Lung (tissue), 11 donors: ENCODE measurements at regions not wholly inside any gene's neighbourhood (a gene's known extent, or its start where the extent isn't known, plus 50 kb on each side); places are given as distances from the start of the nearest gene placed in this dataset.

Experiments
- ATAC-seq: fragments of 200-7000 bp; cut with Tn5 transposase; one replicate; pipeline ENCODE4 v1.9.1; 2020; ENCODE audit warnings: moderate number of reproducible peaks; ENCODE audit not compliant: insufficient read depth, low FRiP score
- DNase-seq, 3 donors: peaks; one replicate each; pipeline ENCODE4 v3.0.0-alpha.2; 2013 to 2017
- H3K27ac ChIP-seq, 2 donors: one replicate each; pipeline ENCODE4 v1.5.1; 2013; ENCODE audit warnings: mild to moderate bottlenecking in 2 of 2, moderate library complexity in 2 of 2, control low read depth in 1 of 2, inconsistent platforms in 1 of 2, low read depth in 1 of 2, low read length in 1 of 2
- H3K27me3 ChIP-seq, 3 donors: one replicate each; pipeline ENCODE4 v1.5.1; 2013; ENCODE audit warnings: low read length in 2 of 3; ENCODE audit not compliant: control insufficient read depth in 3 of 3, insufficient read depth in 3 of 3
- H3K36me3 ChIP-seq, 4 donors: one replicate each; pipeline ENCODE4 v1.5.1; 2013; ENCODE audit warnings: low read length in 4 of 4, mild to moderate bottlenecking in 1 of 4, moderate library complexity in 1 of 4; ENCODE audit not compliant: control insufficient read depth in 4 of 4, insufficient read depth in 4 of 4
- H3K4me1 ChIP-seq, 5 donors: one replicate each; pipeline ENCODE4 v1.5.1; 2013; ENCODE audit warnings: low read length in 5 of 5, mild to moderate bottlenecking in 2 of 5, moderate library complexity in 1 of 5; ENCODE audit not compliant: control insufficient read depth in 5 of 5, insufficient read depth in 5 of 5
- H3K4me3 ChIP-seq: one replicate; pipeline ENCODE4 v1.5.1; 2013; ENCODE audit warnings: mild to moderate bottlenecking, control low read depth, moderate library complexity
- H3K9ac ChIP-seq, 2 donors: one replicate each; pipeline ENCODE4 v1.5.1; 2013; ENCODE audit warnings: low read length in 2 of 2, control low read depth in 1 of 2; ENCODE audit not compliant: insufficient read depth in 1 of 2
- H3K9me3 ChIP-seq, 4 donors: one replicate each; pipeline ENCODE4 v1.5.1; 2013; ENCODE audit warnings: low read length in 3 of 4, mild to moderate bottlenecking in 1 of 4, moderate library complexity in 1 of 4; ENCODE audit not compliant: control insufficient read depth in 4 of 4, insufficient read depth in 3 of 4
- CTCF ChIP-seq: IDR thresholded peaks from 2 replicates; pipeline ENCODE4 v1.5.1; 2012; ENCODE audit warnings: mild to moderate bottlenecking; ENCODE audit errors: control extremely low read depth, extremely low read depth
- WGBS, 2 donors: extraction: QIAGEN DNeasy Blood & Tissue Kit; methylation state at CpG; one replicate each; pipeline ENCODE4 v1.1.7; 2013; 5-methylcytosine and 5-hydroxymethylcytosine counted together
- donor health status: control.
- donor health status: control.
- donor health status: Bipolar disorder and iron deficiency.
- donor health status: healthy.
- donor health status: DM: yes; HTN: yes; CAD: no.

- DNase-seq (peak; percentile 69 to 91 (median 87)), ATAC-seq (no peak)
- no peak overlapping the region for H3K4me3 ChIP-seq
- H3K9ac ChIP-seq = no peak overlapping the region
- H3K36me3 ChIP-seq = no peaks in the 10 kb centered on the region
- 65 to 80% methylated on average over 5 of the region's 5 CpGs for WGBS, 2 donors
- peaks cover 0 to 10% (median 2%) of the 10 kb centered on the region in 4 donors for H3K9me3 ChIP-seq
- no peak overlapping the region for H3K27ac ChIP-seq
- H3K27me3 ChIP-seq = peaks cover 0 to 8% (median 0%) of the 10 kb centered on the region in 3 donors
- H3K4me1 ChIP-seq = peaks cover 0 to 8% (median 0%) of the 10 kb centered on the region in 5 donors
- no peak for TF ChIP-seq CTCF
These were observed 187.9 kb upstream of the FAM9B start for GRCh38 chrX:9221781-9222180.

- peaks cover 0 to 10% (median 2%) of the 10 kb centered on the region in 4 donors for H3K9me3 ChIP-seq
- 61 to 82% methylated on average over 9 of the region's 9 CpGs for WGBS, 2 donors
- no peak overlapping the region for H3K4me3 ChIP-seq
- H3K27ac ChIP-seq = no peak overlapping the region
- DNase-seq (peak in 1 of 3 donors; percentile 39), ATAC-seq (no peak)
- H3K9ac ChIP-seq = no peak overlapping the region
- H3K4me1 ChIP-seq = peaks cover 0 to 8% (median 0%) of the 10 kb centered on the region in 5 donors
- no peaks in the 10 kb centered on the region for H3K36me3 ChIP-seq
- peaks cover 0 to 8% (median 0%) of the 10 kb centered on the region in 3 donors for H3K27me3 ChIP-seq
- TF ChIP-seq CTCF = no peak
These were observed 188.4 kb upstream of the FAM9B start for GRCh38 chrX:9222299-9222698.

GRCh38 chrX:9227276-9227675 is 193.3 kb upstream of the FAM9B start:
- 91 to 94% methylated on average over 6 of the region's 6 CpGs for WGBS, 2 donors

More at GRCh38 chrX:9227276-9227675, 193.3 kb upstream of the FAM9B start:
- Histone ChIP-seq H3K4me3 (no peak overlapping the region), H3K27me3 (peaks cover 0 to 7% (median 0%) of the 10 kb centered on the region in 3 donors), H3K27ac (no peak overlapping the region), H3K9me3 (peaks cover 0 to 9% (median 1%) of the 10 kb centered on the region in 4 donors), H3K4me1 (peaks cover 0 to 5% (median 0%) of the 10 kb centered on the region in 5 donors), H3K9ac (no peak overlapping the region), H3K36me3 (no peaks in the 10 kb centered on the region)
- no peak for DNase-seq
- no peak for ATAC-seq
- no peak for TF ChIP-seq CTCF
